Endothelial cell of umbilical vein (primary cell): ENCODE measurements at regions not wholly inside any gene's neighbourhood (a gene's known extent, or its start where the extent isn't known, plus 50 kb on each side); places are given as distances from the start of the nearest gene placed in this dataset.

Experiments
- BruUV-seq: library from RNA; stranded (reverse); fragments of 400-500 nt; replicated peaks from 2 replicates; lab custom pipeline; 2021; lab: Mats Ljungman, UMichigan
- CTCF ChIA-PET: fragments of 300-600, 350-600 bp; sonication (Branson Sonifier 250); formaldehyde crosslinking; loops from one replicate; lab custom pipeline; 2021; ENCODE audit warnings: antibody characterized with exemption, inconsistent platforms; lab: Charles Lee
- POLR2A ChIA-PET: fragments of 300-600, 350-600 bp; sonication (Branson Sonifier 250); formaldehyde crosslinking; loops from one replicate; lab custom pipeline; 2021; ENCODE audit warnings: antibody characterized with exemption, inconsistent platforms; lab: Charles Lee
- DNase-seq: peaks from one replicate; pipeline ENCODE4 v3.0.0-alpha.2; 2011; ENCODE audit warnings: low read depth, low spot score
- FAIRE-seq: peaks from 2 replicates; lab custom pipeline; 2011; peaks lifted over from hg19 to GRCh38; lab: Jason Lieb, UNC
- H2AFZ ChIP-seq: 2 replicates; pipeline ENCODE4 v1.6.0; 2012; ENCODE audit warnings: low read depth, low read length, control low read depth, inconsistent platforms
- H3K27ac ChIP-seq: 2 replicates; pipeline ENCODE4 v1.5.1; 2011; ENCODE audit warnings: low read depth, mild to moderate bottlenecking, control low read depth, low read length, moderate library complexity; ENCODE audit not compliant: insufficient read depth
- H3K27me3 ChIP-seq, 2 experiments: 2 replicates each; pipeline versions ENCODE4 v1.6.0 to v1.6.1; 2011; ENCODE audit warnings: low read length in 2 of 2, mixed read lengths in 1 of 2; ENCODE audit not compliant: control insufficient read depth in 2 of 2, insufficient read depth in 2 of 2
- H3K36me3 ChIP-seq, 2 experiments: 2 replicates in 1 of 2; 3 replicates in 1 of 2; pipeline ENCODE4 v1.5.1; 2011; ENCODE audit warnings: low read length in 2 of 2, mild to moderate bottlenecking in 1 of 2, moderate library complexity in 1 of 2; ENCODE audit not compliant: control insufficient read depth in 2 of 2, insufficient read depth in 2 of 2; ENCODE audit errors: extremely low read depth in 1 of 2
- H3K4me1 ChIP-seq: 3 replicates; pipeline ENCODE4 v1.5.1; 2011; ENCODE audit warnings: mild to moderate bottlenecking, low read length; ENCODE audit not compliant: control insufficient read depth, insufficient read depth; ENCODE audit errors: extremely low read depth
- H3K4me2 ChIP-seq: 2 replicates; pipeline ENCODE4 v1.6.1; 2011; ENCODE audit warnings: low read length, control low read depth, mixed read lengths; ENCODE audit not compliant: insufficient read depth
- H3K4me3 ChIP-seq, 3 experiments: fragments of 200-600 bp in 1 of 3; sonication (generic), shearing (Covaris generic) in 1 of 3; replicated peaks in 1 of 3; 2 replicates each; pipeline ENCODE4 v1.5.1; 2011 to 2016; ENCODE audit warnings: control low read depth in 3 of 3, low read length in 3 of 3, mild to moderate bottlenecking in 2 of 3, inconsistent platforms in 1 of 3, low read depth in 1 of 3, moderate library complexity in 1 of 3; ENCODE audit not compliant: insufficient read depth in 1 of 3
- H3K79me2 ChIP-seq: 2 replicates; pipeline ENCODE4 v1.6.0; 2012; ENCODE audit warnings: low read length, inconsistent platforms; ENCODE audit not compliant: control insufficient read depth, insufficient read depth
- H3K9ac ChIP-seq: replicated peaks from 2 replicates; pipeline ENCODE3; 2011; ENCODE audit warnings: low read length, control low read depth; ENCODE audit not compliant: insufficient read depth; ENCODE audit errors: extremely low read depth
- H3K9me1 ChIP-seq: replicated peaks from 3 replicates; pipeline ENCODE4 v1.6.0; 2011; ENCODE audit warnings: mild to moderate bottlenecking, low read length; ENCODE audit not compliant: control insufficient read depth, insufficient read depth; ENCODE audit errors: extremely low read depth
- H3K9me3 ChIP-seq: replicated peaks from 2 replicates; pipeline ENCODE4 v1.5.1; 2012; ENCODE audit warnings: low read length, inconsistent platforms; ENCODE audit not compliant: control insufficient read depth, insufficient read depth
- H4K20me1 ChIP-seq: replicated peaks from 2 replicates; pipeline ENCODE3; 2011; ENCODE audit warnings: mild to moderate bottlenecking, low read length; ENCODE audit not compliant: control insufficient read depth, insufficient read depth; ENCODE audit errors: extremely low read depth
- CTCF ChIP-seq, 2 donors: IDR thresholded peaks; 1 replicate in 1 of 2; 2 replicates in 1 of 2; pipeline ENCODE4 v1.5.1; 2011; ENCODE audit warnings: low read length in 2 of 2, mild to moderate bottlenecking in 2 of 2, moderate library complexity in 2 of 2, control low read depth in 1 of 2, inconsistent platforms in 1 of 2, low read depth in 1 of 2; ENCODE audit not compliant: insufficient read depth in 1 of 2; ENCODE audit errors: extremely low read depth in 1 of 2
- FOS ChIP-seq: IDR thresholded peaks from 2 replicates; pipeline ENCODE4 v1.6.1; 2011; ENCODE audit warnings: mild to moderate bottlenecking, low read length, moderate library complexity, borderline replicate concordance; ENCODE audit not compliant: insufficient read depth
- GATA2 ChIP-seq: IDR thresholded peaks from 2 replicates; pipeline ENCODE4 v1.7.0; 2011; ENCODE audit warnings: low read depth, mild to moderate bottlenecking, moderate library complexity, mixed read lengths, low read length; ENCODE audit not compliant: insufficient read length, insufficient read depth
- JUN ChIP-seq: IDR thresholded peaks from 2 replicates; pipeline ENCODE4 v1.6.1; 2011; ENCODE audit warnings: borderline replicate concordance, low read depth; ENCODE audit not compliant: insufficient read length, insufficient read depth
- MAX ChIP-seq: IDR thresholded peaks from 2 replicates; pipeline ENCODE4 v1.6.1; 2011; ENCODE audit not compliant: insufficient read depth, insufficient read length
- MYC ChIP-seq: IDR thresholded peaks from one replicate; pipeline ENCODE4 v1.6.1; 2011; ENCODE audit warnings: mild to moderate bottlenecking, low read depth, low read length
- POLR2A ChIP-seq: IDR thresholded peaks from 2 replicates; pipeline ENCODE4 v1.6.1; 2012; ENCODE audit warnings: low read depth, mild to moderate bottlenecking, control low read depth, low read length
- POLR2AphosphoS5 ChIP-seq: IDR thresholded peaks from 2 replicates; pipeline ENCODE4 v1.6.1; 2012; ENCODE audit warnings: low read depth, mild to moderate bottlenecking, control low read depth, low read length, moderate library complexity; ENCODE audit not compliant: insufficient read depth
- dilution Hi-C: fragments of 300-500 bp; cut with MboI; formaldehyde crosslinking; loops from one replicate; pipeline ENCODE4 v1.15.0; 2019; ENCODE audit warnings: low sequenced_read_pairs; ENCODE audit not compliant: extremely low pct_ligation_motif_present
- intact Hi-C: fragments of 100-400 bp; cut with micrococcal nuclease; formaldehyde crosslinking; loops from one replicate; pipeline ENCODE4 v1.10.0; 2022

- Histone ChIP-seq H4K20me1 (no peaks in the 10 kb centered on the region), H3K27ac (no peak overlapping the region), H3K9me3 (no peaks in the 10 kb centered on the region), H2AFZ (no peak overlapping the region), H3K9ac (no peak overlapping the region), H3K4me1 (no peaks in the 10 kb centered on the region), H3K4me3 (no peak overlapping the region), H3K36me3 (no peaks in the 10 kb centered on the region), H3K4me2 (no peak overlapping the region), H3K9me1 (no peaks in the 10 kb centered on the region), H3K27me3 (no peaks in the 10 kb centered on the region), H3K79me2 (no peaks in the 10 kb centered on the region)
- BruUV-seq, result no TSS peak
- no peak for TF ChIP-seq GATA2
- no peak for TF ChIP-seq CTCF (IDR thresholded peaks at IDR 0.05; ENCODE audit: extremely low read depth in 1 of 2, insufficient read depth in 1 of 2, low read depth in 1 of 2, low read length in 2 of 2)
- TF ChIP-seq MYC, result no peak
- TF ChIP-seq POLR2AphosphoS5, result no peak
- TF ChIP-seq FOS, result no peak
- TF ChIP-seq MAX, result no peak
- TF ChIP-seq JUN, result no peak
- no peak for TF ChIP-seq POLR2A
- ChIA-PET POLR2A (no interaction called here), CTCF (no interaction called here)
- no peak for DNase-seq
- intact Hi-C loops (no loop called here), dilution Hi-C loops (no loop called here)
- FAIRE-seq, result no peak
Observed at GRCh38 chr1:218139761-218140160, 145.3 kb upstream of the RRP15 start.
